Ovary (tissue), 7 donors: ENCODE measurements at regions not wholly inside any gene's neighbourhood (a gene's known extent, or its start where the extent isn't known, plus 50 kb on each side); places are given as distances from the start of the nearest gene placed in this dataset.

Source experiments
- DNase-seq, 5 donors: peaks; one replicate each; pipeline ENCODE4 v3.0.0-alpha.2; 2019 to 2020
- H3K27ac ChIP-seq, 2 donors: fragments of 200-600 bp; one replicate each; pipeline versions ENCODE4 v1.5.1 to v1.8.0; 2019 to 2022
- H3K27me3 ChIP-seq: fragments of 200-600 bp; one replicate; pipeline ENCODE4 v1.8.0; 2022
- H3K36me3 ChIP-seq: fragments of 200-600 bp; sonication (generic); one replicate; pipeline ENCODE4 v1.5.1; 2019
- H3K4me1 ChIP-seq: one replicate; pipeline ENCODE4 v1.8.1; 2013; ENCODE audit warnings: mild to moderate bottlenecking, moderate library complexity; ENCODE audit not compliant: insufficient read depth
- H3K4me3 ChIP-seq: fragments of 200-600 bp; sonication (generic); one replicate; pipeline ENCODE4 v1.5.1; 2017
- H3K9me3 ChIP-seq, 2 donors: fragments of 200-600 bp in 1 of 2; sonication (generic) in 1 of 2; one replicate each; pipeline versions ENCODE4 v1.5.1 to v1.8.1; 2013 to 2019; ENCODE audit warnings: mild to moderate bottlenecking in 1 of 2, moderate library complexity in 1 of 2
- EP300 ChIP-seq: sonication (generic); formaldehyde crosslinking; IDR thresholded peaks from one replicate; pipeline ENCODE4 v1.6.1; 2017; ENCODE audit warnings: antibody characterized with exemption
- POLR2A ChIP-seq: fragments of 450-650 bp; IDR thresholded peaks from one replicate; pipeline ENCODE4 v1.6.1; 2017; ENCODE audit warnings: antibody characterized with exemption, mild to moderate bottlenecking, moderate library complexity
- WGBS, 3 donors: extraction: QIAGEN DNeasy Blood & Tissue Kit in 1 of 3; methylation state at CpG; one replicate each; pipeline versions ENCODE4 v1.1.5 to v1.1.7; 2013 to 2017; 5-methylcytosine and 5-hydroxymethylcytosine counted together
- intact Hi-C, 4 donors: fragments of 100-400 bp; cut with DNase I; formaldehyde crosslinking; loops; one replicate each; pipeline versions ENCODE4 v1.11.0 to v1.15.1; 2022 to 2023
- TF ChIP-seq, protein P1 (sequence below), 3 donors: fragments of 450-650 bp in 2 of 3; fragments of 200-600 bp in 1 of 3; IDR thresholded peaks; one replicate each; pipeline versions ENCODE4 v1.5.1 to v1.8.0; 2016 to 2022; ENCODE audit warnings: antibody characterized with exemption in 3 of 3, mild to moderate bottlenecking in 1 of 3
- donor health status: DM: no; HTN: no; CAD: no; lungs with moderate emphysema.
- donor health status: DM: no; HTN: no; CAD: no.
- donor health status: Bipolar disorder and iron deficiency.
- donor health status: DM: no; HTN: no; CAD: no.
- donor health status: DM: yes; HTN: yes; CAD: no.

DNA sequence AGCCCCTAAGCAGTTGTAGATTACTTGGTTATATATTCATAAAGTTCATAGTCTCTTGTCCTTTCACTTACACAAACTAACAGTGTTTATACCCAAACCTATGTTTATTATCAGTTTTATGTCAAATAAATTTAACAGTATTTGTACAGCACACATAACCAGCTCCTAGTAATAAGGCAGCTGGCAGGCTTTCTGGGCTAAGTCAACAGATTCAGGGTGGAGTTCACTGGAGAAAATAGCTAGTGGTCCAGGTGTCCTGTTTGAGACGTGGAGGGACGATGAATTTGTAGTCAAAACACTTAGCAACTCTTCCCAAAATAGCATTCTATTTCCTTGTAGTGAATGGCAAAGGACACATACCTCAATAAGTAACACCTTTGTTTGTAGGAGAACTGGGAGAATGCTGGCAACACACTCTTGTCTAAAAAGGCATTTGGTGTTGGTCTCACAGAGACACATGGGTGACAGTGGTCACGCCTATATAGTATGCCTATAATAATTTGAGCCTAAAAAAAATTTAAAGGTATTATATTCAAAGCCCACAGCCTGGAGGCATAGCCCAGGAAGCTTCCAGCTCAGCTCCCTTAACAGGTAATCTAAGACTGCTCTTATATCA lies 156.4 kb upstream of the CARMIL1 start:
- no peak for TF ChIP-seq EP300
- TF ChIP-seq, protein P1, sequence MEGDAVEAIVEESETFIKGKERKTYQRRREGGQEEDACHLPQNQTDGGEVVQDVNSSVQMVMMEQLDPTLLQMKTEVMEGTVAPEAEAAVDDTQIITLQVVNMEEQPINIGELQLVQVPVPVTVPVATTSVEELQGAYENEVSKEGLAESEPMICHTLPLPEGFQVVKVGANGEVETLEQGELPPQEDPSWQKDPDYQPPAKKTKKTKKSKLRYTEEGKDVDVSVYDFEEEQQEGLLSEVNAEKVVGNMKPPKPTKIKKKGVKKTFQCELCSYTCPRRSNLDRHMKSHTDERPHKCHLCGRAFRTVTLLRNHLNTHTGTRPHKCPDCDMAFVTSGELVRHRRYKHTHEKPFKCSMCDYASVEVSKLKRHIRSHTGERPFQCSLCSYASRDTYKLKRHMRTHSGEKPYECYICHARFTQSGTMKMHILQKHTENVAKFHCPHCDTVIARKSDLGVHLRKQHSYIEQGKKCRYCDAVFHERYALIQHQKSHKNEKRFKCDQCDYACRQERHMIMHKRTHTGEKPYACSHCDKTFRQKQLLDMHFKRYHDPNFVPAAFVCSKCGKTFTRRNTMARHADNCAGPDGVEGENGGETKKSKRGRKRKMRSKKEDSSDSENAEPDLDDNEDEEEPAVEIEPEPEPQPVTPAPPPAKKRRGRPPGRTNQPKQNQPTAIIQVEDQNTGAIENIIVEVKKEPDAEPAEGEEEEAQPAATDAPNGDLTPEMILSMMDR (IDR thresholded peaks at IDR 0.05), result no peak
- WGBS, 3 donors, result 40 to 50% (median 45%) methylated on average over 3 of the region's 3 CpGs

DNA sequence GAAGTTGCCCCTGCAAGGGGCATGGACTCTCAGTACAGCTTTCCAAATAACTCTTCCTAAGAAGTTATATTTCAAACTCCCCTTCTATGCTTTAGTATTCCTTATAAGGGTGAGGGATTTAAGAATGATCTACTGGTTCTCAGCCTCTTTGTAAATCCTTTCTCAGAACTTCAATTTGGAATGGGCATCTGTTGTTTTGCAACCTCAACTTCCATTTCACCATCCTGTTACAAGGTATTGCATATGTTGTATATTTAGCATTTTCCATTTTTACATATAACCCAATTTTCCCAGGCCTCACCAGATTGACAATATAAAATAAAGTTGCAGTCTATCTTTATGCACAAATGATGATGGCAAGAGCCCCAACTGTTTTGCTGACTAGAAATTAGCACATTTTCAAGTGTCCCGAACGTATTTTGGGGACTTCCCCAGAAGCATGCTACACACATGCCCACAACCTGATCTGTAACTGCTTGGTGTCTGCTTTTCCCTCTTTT lies 154.9 kb upstream of the CARMIL1 start:
- H3K9me3 ChIP-seq, result no peaks in the 10 kb centered on the region
- H3K27me3 ChIP-seq, result no peaks in the 10 kb centered on the region
- H3K4me1 ChIP-seq, result peaks cover 4% of the 10 kb centered on the region
- H3K4me3 ChIP-seq, result no peak overlapping the region
- intact Hi-C loops, result loop anchor here in 1 of 4 donors (10.0 kb wide), 1 partner anchor 61 kb away; no protein-coding TSS in a partner anchor
- H3K36me3 ChIP-seq, result no peaks in the 10 kb centered on the region
- no peak for DNase-seq
- 92 to 99% (median 94%) methylated on average over 2 of the region's 2 CpGs for WGBS, 3 donors
- no peak overlapping the region for H3K27ac ChIP-seq
- TF ChIP-seq EP300, result no peak
- TF ChIP-seq, protein P1 (IDR thresholded peaks at IDR 0.05), result no peak
- TF ChIP-seq POLR2A, result no peak

More for the DNA sequence above, 156.4 kb upstream of the CARMIL1 start:
- H3K36me3 ChIP-seq, result no peaks in the 10 kb centered on the region
- no peaks in the 10 kb centered on the region for H3K9me3 ChIP-seq
- no peak overlapping the region for H3K4me3 ChIP-seq
- intact Hi-C loops, result loop anchor here in 1 of 4 donors (10.0 kb wide), 1 partner anchor 62 kb away; no protein-coding TSS in a partner anchor
- no peak for DNase-seq
- peaks cover 4% of the 10 kb centered on the region for H3K4me1 ChIP-seq
- no peak overlapping the region for H3K27ac ChIP-seq
- H3K27me3 ChIP-seq, result no peaks in the 10 kb centered on the region

DNA sequence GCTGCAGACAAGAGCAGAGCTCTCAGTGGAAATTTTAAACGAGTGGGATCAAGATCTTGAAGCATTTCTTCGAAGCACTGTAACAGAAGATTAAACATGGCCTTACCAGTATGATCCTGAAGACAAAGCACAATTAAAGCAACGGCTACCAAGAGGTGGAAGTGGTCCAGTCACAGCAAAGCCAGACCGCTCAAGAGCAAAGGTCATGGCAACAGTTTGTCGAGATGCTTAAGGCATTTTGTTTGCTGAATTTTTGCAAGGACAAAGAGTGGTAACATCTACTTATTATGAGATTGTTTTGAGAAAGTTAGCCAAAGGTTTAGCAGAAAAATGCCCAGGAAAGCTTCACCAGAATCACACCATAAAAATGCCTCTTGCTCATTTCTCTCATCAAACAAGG lies 153.4 kb upstream of the CARMIL1 start:
- Histone ChIP-seq H3K27me3 (no peaks in the 10 kb centered on the region), H3K27ac (peak overlapping the region in 1 of 2 donors; percentile 33), H3K9me3 (no peaks in the 10 kb centered on the region), H3K4me1 (peaks cover 5% of the 10 kb centered on the region), H3K36me3 (no peaks in the 10 kb centered on the region), H3K4me3 (no peak overlapping the region)
- TF ChIP-seq EP300, result no peak
- TF ChIP-seq, protein P1 (IDR thresholded peaks at IDR 0.05), result no peak
- no peak for TF ChIP-seq POLR2A
- peak; percentile 34 to 60 (median 48) for DNase-seq
- WGBS, 3 donors, result 11 to 46% (median 11%) methylated on average over 5 of the region's 5 CpGs
- intact Hi-C loops, result loop anchor here in 1 of 4 donors (10.0 kb wide), 1 partner anchor 59 kb away; no protein-coding TSS in a partner anchor

DNA sequence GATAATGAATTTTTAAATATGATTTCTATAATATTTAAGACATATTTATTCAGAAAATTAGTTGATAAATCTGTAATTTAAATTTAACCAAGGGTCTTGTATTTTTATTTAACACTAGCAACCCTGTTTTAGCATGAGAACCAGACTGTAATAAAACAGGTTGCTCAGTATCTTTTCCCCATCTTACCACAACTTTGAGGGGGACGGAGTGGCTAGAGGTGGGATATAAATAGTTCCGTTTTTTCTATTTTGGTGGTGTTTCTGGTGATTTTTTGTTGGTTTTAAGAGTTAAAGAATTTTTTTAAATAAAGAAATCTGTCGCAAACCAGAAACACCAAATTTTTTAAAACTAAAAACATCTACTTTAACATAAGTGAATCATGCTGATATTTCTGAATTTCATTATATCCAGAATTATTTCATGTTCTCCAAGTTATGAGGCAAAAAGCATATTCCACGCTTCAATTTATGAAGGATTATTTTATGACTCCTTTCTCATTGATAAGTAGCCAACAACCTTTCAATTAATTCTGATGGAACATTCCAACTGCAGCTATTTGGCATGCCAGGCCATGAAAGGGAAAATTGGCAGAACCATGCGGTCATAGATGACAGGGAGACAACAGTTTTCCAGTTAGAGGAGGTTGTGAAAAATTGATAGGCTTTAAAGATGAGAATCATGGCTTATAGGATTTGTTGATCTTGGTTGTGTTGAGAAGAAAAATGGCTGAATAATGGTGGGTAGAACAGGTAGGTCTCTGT lies 151.9 kb upstream of the CARMIL1 start:
- Histone ChIP-seq H3K27me3 (no peaks in the 10 kb centered on the region), H3K4me3 (no peak overlapping the region), H3K4me1 (peaks cover 8% of the 10 kb centered on the region), H3K36me3 (no peaks in the 10 kb centered on the region), H3K27ac (no peak overlapping the region), H3K9me3 (no peaks in the 10 kb centered on the region)
- DNase-seq, result no peak
- TF ChIP-seq EP300, result no peak
- TF ChIP-seq, protein P1 (IDR thresholded peaks at IDR 0.05), result no peak
- TF ChIP-seq POLR2A, result no peak
- intact Hi-C loops, result loop anchor here in 1 of 4 donors (10.0 kb wide), 1 partner anchor 58 kb away; no protein-coding TSS in a partner anchor
- WGBS, 3 donors, result 88 to 92% (median 89%) methylated on average over 5 of the region's 5 CpGs
